GM21526 (cell line): ENCODE measurements at regions not wholly inside any gene's neighbourhood (a gene's known extent, or its start where the extent isn't known, plus 50 kb on each side); places are given as distances from the start of the nearest gene placed in this dataset.

Experiments
- ATAC-seq: cut with Tn5 transposase; IDR thresholded peaks from one replicate; pipeline ENCODE4 v1.9.1; 2021; ENCODE audit warnings: moderate library complexity; ENCODE audit not compliant: unreplicated experiment, low FRiP score

DNA sequence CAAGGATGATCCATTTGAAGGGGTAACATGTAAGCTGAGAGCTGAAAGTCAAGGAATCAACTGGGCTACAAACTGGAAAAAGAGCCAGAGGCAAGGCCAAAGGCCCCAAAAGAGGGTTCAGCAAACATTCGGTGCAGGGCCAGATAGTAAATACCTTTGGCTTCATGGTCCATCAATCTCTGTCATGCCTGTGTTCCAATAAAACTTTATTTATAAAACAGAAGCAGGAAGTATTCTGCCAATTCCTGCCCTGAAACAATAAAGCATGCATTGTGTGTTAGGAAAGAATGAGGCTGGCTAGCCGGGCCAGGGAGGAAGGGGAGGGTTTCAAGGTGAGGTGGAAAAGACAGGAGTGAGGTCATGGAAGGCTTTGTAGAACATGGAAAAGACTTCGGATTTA, 107.1 kb downstream of the LBH start:
- ATAC-seq, result no peak

DNA sequence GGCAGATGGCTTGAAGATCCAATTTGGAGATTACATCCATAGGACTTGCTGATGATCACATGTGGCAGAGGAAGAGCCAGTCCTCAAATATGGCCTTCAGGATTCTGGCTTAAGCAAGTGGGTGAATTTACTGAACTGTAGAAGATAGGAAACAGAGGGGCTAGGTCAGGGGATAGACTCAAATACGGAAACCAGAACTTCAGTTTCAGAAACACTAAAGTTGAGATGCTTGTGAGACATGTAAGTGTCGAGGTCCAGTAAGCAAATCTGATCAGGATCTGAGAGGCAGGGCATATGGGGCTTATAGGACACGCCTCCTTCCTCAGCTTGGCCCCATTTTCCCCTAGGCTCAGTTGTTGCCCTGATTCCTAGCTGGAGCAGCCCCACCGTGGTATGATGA, 107.7 kb downstream of the LBH start:
- no peak for ATAC-seq

DNA sequence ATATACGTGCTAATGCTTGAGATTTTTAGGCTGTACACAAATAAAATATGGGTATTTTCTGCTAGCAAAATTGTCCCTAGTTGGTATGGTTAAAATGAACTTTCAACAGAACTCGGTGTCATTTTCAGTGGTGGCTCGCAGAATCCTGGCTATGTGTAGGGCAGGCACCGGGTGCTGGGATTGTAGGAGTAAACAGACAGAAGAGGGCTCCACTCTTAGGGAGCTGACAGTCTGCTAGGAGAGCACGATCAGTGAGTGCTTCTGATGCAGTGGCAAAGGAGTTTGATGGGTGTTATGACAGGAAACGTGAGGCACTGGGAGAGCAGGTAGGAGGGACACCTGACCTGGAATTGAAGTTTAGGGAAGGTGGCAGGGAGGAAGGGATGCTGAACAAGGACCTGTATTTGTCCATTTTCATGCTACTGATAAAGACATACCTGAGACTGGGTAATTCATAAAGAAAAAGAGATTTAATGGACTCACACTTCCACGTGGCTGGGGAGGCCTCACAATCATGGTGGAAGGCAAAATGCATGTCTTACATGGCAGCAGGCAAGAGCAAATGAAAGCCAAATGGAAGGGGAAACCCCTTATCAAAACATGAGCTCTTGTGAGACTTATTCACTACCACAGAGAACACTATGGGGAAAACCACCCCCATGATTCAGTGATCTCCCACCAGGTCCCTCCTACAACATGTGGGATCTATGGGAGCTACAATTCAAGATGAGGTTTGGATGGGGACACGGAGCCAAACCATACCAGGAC, 105.4 kb upstream of the LCLAT1 start:
- ATAC-seq, result no peak

DNA sequence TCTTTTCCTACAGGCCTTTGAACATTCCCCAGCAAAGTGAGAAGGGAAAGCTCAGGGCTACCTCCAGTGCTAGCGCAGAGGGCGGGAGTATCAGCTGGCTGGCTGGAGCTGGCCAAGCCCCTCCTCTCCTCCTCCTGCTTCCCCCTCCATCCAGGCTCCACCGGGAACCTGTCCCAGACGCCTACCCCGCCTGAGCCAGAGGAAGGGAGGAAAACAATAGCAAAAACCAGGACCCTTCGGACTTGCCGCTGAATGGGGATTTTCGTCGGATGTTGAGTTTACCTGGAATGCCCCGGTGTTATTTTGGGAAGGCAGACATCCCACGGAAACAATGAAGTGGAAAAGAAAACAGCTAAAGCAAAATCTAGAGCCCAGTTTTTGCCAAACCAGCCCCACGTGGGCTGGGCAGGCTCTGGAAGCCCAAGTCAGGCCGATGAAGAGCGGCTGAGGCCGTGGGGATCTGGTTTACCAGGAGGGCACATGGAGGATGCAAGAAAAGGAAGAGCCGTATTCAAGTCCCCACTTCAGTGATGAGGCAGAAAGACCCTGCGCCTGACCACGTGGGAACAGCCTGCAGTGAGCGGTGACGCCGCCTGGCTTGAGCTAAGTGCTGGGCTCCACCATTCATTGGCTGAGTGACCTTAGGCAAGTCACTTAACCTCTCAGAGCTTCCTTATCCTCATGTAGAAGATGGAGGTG, 100.4 kb upstream of the LCLAT1 start:
- no peak for ATAC-seq

DNA sequence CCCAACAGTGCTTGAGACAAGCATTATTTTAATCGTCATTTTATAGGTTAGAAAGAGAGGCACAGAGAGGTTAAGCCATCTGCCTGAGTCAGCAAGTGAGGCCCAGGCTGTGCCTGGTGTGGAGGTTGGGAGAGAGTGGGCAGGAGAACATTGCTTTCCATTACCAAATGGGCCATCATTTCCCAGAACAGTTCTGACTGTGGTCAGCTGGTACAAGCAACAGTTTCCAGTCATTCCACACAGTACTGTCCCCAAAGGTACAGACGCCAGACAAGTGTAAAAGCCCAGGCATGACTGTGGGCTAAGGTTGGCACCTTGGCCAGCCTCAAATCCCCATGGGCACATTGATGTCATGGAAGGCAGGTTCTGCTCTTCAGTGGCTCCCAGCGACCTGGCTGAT, 98.2 kb upstream of the LCLAT1 start:
- ATAC-seq, result no peak

DNA sequence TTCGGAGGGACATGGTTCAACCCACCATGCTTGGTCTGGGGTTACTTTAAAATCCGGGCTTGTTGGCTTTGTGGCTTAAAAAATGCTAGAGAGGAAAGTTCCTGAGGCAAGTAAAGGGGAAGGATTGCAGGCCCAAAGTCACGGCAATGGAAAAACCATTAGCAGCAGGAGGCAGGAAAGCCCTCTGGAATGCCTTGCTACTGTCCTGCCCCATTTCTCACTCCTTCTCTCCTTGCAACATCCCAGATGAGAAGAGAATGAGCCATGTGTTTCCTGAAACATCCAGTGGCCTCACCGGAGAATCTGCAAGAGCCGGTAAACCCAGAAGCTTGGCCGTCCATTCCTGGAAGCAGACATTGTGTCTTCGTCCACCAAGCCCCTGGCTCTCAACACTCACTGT, 97.4 kb upstream of the LCLAT1 start:
- ATAC-seq, result no peak

DNA sequence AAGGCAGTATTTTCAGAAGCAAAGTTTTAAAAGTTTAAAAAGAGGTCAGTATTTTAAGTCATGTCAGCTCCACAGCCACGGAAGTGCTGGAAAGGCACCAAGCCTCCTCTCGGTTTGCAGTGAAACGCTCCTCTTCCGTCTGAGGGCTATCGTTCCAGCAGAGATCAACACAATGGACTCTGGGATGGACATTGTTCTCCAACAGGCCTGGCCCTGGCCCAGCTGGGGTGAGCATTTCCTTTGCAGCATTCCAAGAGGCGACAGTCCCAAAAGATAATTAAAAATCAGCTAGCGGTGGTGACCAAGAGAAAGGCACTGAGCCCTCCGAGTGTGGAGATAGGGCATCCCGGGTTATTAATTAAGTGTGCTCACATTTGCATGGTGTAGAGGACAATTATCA, 95.9 kb upstream of the LCLAT1 start:
- no peak for ATAC-seq

DNA sequence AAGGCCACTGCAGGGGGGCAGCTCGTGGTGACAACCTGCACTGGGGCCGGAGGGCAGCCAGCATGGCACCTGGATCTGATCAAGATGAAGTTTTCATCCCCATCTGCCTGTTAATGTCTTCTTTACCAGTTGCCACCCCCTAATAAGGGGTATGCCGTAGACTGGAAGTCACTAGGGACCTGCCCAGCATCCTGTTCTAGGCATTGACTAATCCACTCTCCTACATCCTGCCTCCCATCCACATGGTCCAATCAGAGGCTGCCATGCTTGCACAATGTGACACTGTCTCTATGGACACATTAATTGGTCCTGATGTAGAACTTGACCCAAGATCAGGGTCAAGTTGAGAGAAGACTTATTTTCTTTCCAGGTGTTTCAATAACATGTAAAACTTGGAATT, 95.1 kb upstream of the LCLAT1 start:
- ATAC-seq, result no peak

DNA sequence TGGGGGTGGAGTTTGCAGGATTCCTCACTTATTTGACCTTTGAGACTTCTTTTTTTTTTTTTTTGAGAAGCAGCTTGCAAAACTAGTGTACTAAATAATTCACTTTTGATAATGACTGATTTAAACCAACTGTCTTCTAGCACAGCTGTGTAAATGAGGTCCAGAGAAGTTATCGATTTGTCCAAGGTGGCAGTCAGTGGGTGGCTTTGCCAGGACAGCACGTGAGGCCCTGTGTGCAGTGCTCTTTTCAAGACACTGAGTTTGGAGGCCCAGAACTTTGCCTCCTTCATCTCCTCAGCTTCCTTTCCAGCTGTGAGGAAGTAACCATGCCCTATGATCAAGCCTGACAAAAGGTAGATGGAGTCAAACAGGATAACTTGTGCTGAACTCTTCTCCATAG, 92.9 kb upstream of the LCLAT1 start:
- no peak for ATAC-seq

DNA sequence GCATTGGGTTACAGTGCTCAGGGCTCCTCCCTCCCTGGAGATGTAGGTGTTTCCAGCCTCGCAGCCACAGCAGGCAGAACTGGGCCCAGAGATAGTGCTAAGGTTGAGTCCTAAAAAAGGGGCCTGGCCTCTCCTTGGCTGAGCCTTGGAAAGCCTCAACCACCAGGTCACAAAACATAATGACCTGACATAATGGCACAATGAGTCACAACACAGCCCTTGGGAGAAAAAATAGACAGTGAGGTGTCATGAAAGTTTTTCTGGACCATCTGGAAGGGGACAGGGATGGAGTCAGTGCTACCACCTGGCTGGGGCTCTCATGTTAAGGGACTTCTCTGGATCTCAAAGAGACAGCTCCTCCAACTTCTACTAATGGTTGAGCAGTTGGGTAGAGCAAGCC, 92.4 kb upstream of the LCLAT1 start:
- ATAC-seq, result no peak

DNA sequence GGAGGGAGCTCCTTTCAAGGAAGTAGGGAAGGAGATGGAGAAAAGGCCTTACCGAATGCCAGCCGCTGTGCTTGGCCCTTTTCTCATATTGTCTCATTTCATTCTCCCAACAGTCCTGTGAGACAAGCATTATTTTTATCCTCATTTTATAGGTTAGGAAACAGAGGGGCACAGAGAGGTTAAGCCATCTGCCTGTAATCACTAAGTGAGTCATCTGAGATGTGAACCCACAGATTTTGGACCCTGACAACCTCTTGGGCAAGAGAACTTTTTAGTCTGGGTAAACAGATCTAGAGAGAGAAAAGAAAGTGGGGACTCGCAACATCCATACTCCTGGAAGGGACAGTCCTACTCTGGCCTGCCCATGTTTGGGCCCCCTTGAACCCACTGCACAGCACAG, 91.7 kb upstream of the LCLAT1 start:
- ATAC-seq, result no peak

DNA sequence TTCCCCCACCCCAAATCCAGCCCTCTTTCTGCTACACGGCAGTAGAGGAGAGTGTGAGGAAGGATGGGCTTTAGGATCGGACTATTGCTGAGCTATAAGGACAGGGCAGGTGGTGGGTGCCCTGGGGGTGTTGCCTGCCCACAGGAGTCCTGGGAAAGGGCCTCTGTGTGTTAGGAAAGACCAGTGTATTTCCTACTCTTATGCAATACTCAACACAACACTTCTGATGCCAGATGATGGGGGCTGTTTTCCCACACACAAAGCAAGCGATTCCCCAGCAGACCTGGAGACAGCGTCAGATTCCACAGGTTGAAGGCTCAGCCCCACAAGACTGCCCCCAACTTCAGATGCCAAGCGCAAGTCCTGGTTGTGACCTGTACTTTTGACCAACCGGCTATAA, 91.0 kb upstream of the LCLAT1 start:
- ATAC-seq, result no peak

DNA sequence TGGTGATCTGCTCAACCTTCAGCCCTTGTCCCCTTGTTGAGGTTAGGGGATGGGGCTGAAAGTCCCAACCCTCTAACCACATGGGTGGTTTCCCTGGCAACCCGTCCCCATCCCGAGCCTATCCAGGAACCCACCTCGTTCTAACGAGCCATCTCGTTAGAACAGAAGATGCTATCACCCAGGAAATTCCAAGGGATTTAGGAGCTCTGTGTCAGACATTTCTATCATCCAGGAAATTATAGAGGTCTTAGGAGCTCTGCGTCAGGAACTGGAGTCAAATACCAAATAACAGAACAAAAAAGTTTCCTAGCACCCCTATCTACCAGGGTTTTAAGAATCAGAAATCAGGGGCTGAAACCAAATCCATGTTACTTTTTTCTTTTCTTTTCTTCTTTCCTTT, 90.3 kb upstream of the LCLAT1 start:
- ATAC-seq, result no peak

DNA sequence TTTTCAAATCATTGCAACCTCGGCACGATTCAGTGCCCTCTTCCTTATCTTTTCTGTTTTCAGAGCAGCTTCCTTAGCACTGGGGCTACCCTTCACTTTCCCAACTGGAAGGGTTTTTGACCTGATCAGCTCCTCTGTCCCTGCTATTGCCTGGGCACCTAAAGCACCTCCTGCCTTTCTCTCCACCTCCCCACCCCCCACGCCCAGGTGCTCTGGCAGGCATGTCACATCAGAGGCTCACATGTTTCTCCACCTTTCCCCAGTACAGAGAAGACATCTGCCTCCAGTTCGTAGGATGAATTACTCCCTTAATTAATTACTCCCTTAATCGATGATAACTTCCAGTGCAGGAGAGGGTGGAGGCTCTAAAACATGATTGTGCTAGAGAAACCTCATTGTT, 88.7 kb upstream of the LCLAT1 start:
- no peak for ATAC-seq

DNA sequence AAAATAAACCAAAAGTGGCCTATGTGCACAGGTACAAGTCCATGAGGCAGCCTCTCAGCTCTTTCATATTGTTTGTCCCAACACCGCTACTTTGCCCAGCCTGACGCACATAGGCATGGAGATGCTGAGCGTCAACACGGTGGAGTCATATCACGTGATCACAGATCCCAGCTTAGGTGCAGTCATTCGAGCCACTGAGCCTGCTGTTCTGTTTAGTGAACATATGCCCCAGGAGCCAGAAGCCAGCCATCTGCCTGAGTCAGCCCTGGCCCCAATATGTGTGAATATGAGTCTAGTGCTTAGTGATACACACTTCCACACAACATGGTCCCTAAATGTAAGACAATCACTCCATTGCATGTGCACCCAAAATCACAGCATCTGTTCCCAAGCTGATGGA, 88.2 kb upstream of the LCLAT1 start:
- ATAC-seq, result no peak

DNA sequence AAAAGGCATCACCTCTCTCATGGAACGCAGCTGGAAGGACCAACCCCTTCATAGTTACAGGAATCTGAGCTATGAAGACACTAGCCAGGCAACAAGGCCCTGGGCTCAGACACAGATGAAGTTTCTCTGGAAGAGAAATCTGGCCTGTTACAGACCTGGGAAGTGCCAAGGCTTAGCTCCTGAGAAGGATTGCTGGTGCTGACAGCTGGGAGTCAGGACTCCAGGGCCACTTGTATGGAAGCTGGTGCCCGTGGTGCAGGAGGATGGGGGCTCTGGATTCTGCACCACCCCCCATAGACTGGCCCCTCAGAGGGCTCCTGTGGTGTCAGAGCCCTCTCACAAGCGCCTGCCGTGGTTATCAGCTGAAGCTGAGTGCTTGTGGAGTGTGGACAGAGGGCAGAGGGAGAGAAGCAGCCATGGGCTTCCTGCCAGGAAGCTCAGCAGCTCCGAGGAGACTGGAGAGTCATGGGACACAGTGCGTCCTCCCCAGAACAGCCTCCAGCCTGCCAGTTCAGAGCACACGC, 87.3 kb upstream of the LCLAT1 start:
- ATAC-seq, result no peak

DNA sequence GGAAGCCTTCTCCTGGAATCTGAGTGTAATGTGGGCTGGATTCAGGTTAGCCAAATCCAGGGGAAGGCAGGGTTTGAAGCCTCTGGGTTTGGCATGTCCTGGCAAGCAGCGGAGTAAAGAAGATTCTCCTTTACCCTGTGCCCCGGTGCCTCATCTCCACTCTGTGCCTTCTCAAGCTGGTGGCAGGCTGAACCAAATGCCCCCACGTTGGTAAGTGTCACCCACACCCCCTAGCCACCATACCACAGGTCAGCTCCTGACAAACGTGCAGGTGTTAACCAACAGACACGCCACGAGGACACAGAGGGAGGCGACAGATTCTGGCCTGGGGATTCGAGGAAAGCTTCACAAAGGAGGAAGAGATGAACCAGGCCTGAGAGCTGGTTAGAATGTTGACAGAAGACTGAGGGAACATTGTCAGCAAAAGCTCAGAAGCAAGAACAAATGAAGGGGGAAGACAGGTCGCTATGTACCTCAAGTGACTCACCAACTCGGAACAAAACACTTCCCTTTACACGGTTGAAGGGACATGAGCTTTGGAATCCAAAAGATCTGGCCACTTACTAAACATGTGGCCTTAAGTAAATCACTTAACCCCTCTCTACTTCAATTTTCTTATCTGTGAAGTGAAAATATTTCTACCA, 85.2 kb upstream of the LCLAT1 start:
- no peak for ATAC-seq

DNA sequence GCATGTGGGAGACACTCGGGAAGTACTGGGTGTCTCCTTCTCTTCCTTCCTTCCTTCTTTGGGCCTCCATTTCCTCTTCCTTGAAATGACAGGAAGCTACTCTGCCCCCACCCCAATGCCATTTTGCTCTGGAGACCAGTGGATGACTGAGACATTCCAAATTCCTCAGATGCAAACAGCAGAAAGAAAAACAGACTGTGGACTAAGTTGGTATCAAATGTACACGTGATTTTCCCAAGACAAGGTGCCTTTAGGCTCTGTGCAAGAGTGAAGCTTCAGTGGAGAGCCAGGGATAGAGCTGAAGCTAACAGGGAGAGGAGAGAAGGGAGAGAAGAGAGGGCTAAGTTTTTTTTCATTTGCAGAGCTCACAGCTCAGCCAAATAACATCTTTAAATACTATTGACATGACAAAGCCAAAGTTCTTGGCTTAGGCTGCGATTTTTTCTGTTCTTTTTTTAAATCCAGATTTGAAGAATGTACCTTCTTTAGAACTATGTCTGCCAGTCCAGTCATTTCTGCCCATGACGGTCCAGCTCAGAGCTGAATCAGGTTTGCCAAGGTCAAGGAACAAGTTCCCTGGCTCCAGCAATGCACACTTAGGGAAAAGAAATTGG, 84.5 kb upstream of the LCLAT1 start:
- no peak for ATAC-seq

DNA sequence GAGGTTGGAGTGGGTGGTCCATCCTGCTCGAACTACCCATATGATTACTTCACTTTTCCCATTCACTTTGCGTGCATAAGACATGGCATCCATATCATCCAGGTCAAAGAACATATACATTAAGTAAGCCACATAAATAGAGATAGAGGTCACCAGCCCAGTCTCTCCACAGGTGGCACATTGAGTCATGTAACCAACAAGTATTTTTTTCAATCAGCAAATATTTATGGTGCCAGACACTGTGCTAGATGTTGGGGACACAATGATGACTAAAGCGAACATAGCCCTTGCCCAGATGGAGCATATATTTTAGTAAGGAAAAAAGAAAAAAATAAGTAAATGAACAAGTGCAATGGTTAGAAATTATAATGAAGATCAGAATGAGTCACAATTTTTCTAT, 83.6 kb upstream of the LCLAT1 start:
- no peak for ATAC-seq

DNA sequence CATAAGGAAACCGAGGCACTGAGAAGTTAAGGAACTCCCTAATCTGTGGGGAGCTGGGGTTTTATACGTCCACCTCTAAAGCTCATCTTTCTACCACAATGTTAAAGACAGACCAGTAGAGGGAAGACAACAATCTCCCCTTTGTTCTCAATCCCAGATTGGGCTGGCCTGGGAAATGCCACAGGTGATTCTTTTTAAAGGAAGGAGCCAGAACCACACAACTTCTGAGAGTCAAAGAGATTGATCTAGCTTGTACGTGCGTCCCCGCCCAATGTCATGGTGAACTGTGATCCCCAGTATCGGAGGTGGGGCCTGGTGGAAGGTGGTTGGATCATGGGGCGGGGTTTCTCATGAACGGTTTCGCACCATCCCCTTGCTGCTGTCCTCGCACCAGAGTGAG, 81.8 kb upstream of the LCLAT1 start:
- no peak for ATAC-seq

DNA sequence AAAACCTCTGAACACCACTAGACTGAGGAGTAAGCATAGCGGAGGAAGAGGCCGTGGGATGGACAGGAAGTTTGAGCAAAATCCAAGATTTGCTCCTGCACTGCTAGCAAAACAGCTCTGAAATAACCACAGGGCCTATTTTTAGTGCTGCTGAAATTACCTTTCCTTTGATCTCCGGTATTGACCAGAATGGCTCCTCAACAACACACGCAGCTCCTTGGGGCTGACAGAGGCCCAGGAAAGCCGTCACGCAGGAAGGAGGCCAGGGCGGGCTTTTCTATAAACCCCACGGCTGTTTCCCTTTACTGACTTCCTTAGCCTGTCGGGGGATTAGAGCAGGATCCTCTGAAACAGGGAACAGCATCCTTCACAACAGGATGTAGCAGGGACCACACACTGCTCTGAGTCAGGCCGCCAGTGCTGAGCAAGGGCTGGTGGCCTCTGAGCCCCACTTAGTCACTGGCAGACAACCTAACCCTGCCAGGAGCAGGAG, 80.8 kb upstream of the LCLAT1 start:
- ATAC-seq, result no peak
